Stimulated activated CD8-positive, alpha-beta memory T cell treated with anti-CD3 and anti-CD28 coated beads, Interleukin-4, amount 100 ng/mL, for 48 hours (primary cell): ENCODE measurements at regions not wholly inside any gene's neighbourhood (a gene's known extent, or its start where the extent isn't known, plus 50 kb on each side); places are given as distances from the start of the nearest gene placed in this dataset.

Experiments
- DNase-seq: peaks from one replicate; pipeline ENCODE4 v3.0.0-alpha.2; 2020

DNA sequence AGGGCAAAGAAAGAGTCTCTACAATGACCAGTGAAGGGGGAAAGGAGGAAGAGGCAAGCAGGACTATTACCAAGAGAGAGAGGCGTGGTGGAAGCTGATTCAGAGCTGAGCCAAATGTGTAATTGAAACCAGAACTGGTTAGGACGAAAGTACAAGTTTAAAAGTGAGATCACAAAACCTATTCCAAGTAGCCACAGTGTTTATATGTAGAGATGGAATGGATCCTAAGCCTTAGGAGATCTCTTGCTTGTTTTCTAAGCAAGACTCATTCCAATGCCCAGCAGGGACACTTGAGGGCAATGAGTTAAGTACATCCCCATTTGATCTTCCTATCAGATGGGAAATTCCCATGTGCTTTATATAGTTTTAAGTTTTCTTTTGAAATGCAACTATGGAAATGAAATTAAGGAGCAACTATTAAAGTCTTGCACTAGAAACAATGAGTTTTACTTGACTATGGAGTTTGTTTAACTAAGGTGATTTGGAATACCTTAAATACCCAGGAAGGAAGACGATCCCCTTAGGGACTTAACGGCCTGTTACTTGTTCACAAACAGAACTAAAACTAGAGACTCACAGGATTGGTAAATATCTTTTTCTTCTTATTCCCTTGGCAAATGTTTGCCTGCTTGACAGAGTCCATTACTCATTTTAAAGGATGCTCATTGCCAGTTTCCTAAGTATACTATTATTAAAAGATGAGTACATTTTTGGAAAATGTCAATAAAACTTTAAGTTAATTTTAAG lies 51.1 kb upstream of the SNX2 start:
- DNase-seq, result no peak
